GM18870 (cell line): ENCODE measurements at regions not wholly inside any gene's neighbourhood (a gene's known extent, or its start where the extent isn't known, plus 50 kb on each side); places are given as distances from the start of the nearest gene placed in this dataset.
"Not testable (repeated sequence)": the region's sequence is repeated elsewhere in the genome, so short reads cannot be mapped to it uniquely, and the experiment has no call there.

Experiments used
- ATAC-seq: cut with Tn5 transposase; IDR thresholded peaks from one replicate; pipeline ENCODE4 v1.9.1; 2021; ENCODE audit warnings: moderate library complexity; ENCODE audit not compliant: unreplicated experiment

DNA sequence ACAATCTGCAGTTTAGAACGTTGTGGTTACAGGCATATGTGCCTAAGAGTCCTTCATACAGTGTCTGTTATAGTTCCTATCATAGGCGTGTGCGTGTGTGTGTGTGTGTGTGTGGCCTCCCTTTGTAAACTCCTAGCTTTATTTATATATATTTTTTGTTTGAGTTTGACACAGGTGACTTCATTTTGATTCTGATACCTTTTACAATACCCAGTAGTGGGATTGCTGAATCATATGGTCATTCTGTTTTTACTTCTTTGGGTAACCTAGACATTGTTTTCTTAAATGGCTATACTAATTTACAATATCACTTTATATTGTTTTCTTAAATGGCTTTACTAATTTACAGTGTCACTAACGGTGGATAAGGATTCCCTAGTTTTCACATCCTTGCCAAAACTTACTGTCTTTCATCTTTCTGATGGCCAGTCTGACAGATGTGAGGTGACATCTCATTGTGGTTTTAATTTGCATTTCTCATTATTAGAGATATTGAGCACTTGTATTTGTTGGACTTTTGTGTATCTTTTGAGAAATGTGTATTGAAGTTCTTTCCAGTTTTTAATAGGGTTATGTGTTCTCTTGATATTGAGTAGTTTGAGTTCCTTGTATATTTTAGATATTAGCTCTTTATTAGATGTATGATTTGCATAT is 211.1 kb upstream of the NUDT6 start:
- peak; percentile 88 for ATAC-seq

DNA sequence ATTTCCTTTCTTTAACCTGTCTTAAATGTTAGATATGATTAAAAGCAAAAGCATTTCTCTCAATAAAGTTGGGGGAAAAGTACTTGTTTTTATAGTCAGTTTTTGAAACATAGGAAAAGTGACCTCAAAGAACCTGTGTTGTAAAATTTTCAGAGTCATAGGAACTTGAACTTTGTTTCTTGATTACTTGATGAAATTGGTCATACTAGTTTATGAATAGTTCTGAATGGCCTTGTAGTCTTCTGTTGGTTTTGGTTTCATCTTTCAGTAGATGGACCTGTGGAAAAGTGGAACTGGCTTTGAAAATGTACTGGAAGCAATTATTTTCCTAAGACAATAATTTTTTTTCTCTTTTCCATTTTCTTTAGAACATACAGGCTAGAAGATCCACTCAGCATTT is 222.2 kb upstream of the NUDT6 start:
- no peak for ATAC-seq

DNA sequence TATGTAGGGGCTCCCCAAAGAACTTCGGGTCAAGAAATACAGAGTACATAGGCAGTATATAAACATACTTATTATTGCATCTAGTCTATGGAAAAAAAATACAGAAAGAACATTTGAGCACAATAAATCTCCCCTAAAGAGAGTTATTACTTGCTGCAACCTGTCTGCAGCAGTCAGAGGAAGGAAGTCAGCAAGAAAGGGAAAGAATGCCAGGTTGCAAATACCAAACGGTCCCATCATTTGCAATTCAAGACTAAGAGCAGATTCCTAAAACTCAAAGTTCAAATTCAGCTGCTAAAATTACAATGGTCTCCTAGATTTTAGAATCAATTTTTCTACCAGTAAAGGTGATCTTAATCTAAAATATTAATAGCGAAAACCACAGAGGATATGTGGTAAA is 236.2 kb upstream of the NUDT6 start:
- ATAC-seq: no peak

DNA sequence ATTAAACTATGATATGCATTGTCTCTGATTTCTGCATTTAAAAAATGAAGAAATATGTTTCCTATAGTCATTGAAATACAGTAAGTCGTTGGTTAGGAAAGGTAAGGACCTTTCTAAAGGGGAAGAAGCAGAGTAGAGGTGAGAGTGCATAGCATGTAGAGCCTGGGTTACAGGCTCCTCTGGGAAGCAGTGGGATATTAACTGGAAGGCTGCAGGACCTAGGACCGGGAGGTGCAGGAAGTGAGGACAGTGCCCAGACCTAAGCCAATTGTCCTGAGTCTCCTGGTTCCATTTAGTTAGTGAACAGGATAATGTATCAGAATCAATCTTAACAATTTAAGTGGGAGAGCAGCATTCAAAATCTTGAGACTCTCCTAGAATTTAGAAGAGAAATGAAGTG is 237.1 kb upstream of the NUDT6 start:
- no peak for ATAC-seq

DNA sequence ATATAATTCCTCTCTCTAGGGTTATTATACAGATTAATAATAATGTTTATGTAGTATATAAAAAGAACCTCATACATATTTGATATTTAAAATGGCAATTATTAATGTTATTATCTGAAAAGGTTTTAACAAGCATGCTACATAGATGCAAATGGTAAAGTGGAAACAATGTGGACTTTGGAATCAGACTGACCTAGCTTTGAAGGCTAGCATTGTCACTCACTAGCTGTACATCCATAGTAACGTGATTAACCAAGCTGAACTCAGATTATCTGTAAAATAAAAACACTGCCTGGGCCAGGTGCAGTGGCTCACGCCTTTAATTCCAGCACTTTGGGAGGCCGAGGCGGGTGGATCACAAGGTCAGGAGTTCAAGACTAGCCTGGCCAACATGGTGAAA is 233.7 kb upstream of the SPRY1 start:
- ATAC-seq: no peak

DNA sequence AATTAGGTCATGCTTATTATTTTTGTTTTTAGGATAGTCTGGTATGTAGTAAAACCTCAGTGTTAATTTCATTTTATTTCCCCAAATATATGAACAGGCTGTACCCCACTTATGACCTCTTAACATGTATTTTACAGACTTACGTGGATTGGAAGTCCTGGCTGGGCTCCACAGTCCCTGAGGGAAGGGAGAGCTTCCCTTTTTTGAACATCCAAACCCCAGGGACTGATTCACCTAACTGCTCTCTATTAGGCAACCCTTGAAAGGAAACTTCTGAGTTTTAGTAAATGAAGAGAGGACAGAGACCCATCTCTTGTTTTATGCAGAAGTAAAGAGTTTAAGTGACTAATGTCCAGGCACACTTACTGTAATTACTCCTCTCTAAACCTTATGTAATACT is 233.1 kb upstream of the SPRY1 start:
- no peak for ATAC-seq

DNA sequence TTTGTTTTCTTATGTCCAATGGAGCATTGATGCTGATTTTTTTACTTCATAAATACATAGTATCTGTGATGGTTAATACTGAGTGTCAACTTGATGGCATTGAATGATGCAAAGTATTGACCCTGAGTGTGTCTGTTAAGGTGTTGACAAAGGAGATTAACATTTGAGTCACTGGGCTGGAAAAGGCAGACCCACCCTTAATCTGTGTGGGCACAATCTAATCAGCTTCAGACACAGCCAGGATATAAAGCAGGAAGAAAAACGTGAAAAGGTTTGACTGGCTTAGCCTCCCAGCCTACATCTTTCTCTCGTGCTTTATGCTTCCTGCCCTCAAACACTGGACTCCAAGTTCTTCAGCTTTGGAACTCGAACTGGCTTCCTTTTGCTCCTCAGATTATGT is 230.6 kb upstream of the SPRY1 start:
- ATAC-seq: no peak

DNA sequence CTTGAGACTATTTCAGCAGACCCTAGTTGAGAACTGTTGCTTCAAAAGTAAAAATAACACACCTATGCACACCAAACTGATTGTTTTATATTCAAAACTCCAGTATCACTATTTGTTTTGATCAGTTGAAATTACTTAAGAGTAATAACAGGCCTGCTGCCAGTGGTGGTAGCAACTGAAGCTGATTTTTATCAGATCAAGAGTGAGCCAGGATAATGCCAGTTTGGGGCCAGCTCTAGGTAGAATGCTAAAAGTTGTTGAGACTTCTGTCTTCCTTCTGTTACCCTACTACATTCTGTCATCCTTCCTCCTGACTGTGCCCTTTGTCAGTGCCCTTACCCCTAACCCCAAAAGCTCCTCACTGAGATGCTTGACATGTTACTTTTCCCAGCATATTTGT is 228.7 kb upstream of the SPRY1 start:
- no peak for ATAC-seq

DNA sequence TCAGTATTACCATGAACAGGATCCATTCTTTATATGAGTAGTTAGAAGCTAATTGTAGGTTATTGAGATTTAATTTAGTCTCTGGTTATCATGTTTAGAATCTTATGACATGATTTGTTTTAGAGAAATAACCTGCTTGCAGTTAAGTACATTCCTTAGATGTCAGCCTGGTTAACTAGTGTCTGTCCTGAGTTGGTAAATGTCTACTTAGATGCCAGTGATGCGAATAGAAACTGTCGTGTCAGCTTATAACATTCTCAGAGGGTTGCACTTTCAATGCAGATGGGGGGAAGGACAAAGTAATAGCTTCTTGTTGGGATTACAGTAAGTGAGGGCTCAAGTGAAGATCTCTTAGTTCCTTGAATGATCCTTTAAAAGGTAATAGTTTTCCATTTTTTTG is 227.8 kb upstream of the SPRY1 start:
- no peak for ATAC-seq

DNA sequence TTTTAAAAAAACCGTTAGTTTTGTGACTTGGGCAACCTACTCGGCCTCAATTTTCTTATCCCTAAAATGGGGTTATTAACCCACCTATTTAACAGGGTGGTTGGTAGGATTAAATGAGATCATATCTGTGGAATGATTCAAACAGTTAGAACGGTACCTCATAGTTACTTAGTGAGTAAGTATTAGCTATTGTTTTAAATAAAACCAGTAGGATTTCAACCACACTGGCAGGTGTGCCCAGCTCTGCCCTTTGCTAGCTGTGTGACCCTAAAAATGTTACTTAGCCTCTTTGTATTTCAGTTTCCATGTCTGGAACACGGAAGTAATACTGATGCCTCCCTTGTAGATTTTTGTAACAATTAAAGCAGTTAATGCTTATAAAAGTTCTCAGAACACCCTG is 225.8 kb upstream of the SPRY1 start:
- ATAC-seq: no peak

DNA sequence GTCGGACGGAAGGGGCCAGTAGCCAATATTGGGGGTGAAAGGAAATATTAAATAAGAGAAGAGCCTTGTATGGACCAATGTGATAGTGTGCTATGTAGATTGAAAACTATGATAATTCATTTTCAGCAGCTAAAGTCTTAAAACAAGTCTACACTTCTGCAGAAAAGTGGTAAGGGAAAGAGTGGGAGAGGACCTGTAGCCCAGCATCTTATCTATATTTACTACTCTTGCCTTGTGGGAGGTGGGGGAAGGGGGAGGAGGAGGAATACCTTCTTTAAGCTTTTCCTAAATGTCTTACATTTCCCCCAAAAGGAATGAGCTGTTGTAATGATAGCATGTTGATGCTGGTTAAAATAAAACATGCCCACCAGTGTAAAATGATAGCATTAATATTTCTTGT is 220.0 kb upstream of the SPRY1 start:
- ATAC-seq: no peak

DNA sequence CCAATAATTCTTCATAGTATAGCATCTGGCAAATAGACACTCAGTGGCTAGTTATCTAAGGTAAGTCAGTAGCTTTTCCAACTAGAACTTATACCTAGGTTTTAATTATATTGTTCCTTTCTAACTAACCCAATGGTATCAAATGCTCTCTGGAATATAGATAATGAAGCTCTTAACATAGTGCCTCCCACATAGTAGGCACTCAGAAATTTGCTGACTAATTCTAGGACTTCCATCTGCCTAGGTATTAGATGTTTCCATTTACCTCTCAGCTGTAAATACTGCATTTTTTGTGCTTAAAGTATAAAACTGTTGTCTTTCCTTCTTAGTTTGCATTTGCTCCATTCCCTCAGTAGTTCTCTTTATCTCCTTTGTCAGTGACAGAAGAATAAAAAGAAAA is 214.3 kb upstream of the SPRY1 start:
- ATAC-seq: no peak

DNA sequence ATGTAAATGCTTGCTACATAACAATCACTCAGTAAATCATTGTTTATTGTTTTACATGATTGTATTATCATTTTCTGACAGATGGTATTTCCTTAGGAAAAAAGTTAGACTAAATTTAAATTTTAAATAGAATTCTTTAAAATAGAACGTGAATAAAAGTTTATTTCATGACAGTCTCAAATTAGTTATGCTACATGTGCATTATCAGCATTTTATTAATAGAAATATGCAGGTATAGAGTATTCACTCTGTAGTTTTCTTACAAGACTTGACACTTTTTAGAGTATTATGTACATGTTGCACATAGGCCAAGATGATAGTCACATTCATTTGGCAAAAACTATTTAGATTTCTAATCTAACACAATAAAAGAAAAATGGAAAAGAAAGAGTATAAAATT is 213.3 kb upstream of the SPRY1 start:
- ATAC-seq: no peak

DNA sequence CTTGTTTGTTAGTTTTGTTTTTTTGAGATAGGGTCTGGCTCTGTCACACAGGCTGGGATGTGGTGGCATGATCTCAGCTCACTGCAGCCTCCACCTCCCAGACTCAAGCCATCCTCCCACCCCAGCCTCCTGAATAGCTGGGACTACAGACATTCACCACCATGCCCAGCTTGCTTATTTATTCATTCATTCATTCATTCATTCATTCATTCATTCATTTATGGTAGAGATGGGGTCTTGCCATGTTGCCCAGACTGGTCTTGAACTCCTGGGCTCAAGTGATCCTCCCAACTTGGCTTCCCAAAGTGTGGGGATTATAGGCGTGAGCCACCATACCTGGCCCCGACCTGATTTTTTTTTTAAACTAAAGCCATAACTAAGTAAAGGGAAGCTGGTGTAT is 212.8 kb upstream of the SPRY1 start:
- not testable (repeated sequence) for ATAC-seq

DNA sequence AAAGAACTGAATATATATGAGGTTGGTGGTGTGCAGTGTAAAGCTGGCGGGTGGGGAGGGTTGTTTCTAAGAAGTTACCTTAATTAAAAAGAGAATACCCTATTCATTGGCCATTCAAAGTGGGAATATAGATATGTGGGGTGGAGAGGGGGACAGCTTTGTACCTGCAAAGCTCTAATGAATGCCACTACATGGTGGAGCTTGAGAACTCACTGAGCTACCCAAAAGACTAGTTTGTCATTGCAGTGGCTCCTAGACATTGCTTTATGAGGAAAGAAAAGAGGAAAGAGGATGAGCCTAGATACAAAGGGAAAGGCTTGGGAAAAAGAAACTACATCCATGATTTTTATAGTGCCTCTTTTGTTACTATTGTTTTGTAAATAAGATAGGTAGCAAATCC is 209.9 kb upstream of the SPRY1 start:
- no peak for ATAC-seq

DNA sequence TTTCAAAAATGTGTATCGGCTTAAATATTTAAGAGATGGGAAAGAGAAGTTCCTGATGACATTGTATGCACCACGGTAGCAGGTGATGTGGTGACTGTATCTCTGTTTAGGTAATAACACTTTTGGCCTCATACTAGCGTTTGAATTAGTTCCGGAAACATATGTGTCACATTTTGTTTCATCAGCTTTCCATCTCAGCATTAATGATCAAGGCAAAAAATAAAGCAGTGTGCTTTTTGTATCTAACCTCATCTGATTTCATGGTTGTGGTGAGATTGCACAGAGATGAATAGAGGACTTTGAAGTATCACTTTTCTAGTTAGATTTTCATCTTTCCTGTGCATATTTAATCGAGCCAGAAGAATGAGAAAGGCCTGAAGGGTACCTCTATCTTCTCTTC is 206.4 kb upstream of the SPRY1 start:
- ATAC-seq: no peak

DNA sequence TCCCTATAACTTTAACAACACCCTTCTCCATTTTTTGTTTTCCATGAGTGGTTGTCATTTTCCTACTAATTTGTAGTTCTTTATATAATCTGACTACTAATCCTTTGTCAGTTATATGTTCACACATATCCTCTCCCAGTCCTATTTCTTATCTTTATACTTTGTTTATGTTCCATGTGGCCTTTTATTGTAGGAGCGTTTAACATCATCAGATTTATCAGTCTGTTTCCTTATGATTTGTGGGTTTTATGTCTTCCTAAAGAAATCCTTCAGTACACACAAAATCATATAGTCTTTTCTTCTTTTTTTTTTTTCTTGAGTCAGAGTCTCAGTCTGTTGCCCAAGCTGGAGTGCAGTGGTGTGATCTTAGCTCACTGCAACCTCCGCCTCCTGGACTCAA is 204.9 kb upstream of the SPRY1 start:
- no peak for ATAC-seq

DNA sequence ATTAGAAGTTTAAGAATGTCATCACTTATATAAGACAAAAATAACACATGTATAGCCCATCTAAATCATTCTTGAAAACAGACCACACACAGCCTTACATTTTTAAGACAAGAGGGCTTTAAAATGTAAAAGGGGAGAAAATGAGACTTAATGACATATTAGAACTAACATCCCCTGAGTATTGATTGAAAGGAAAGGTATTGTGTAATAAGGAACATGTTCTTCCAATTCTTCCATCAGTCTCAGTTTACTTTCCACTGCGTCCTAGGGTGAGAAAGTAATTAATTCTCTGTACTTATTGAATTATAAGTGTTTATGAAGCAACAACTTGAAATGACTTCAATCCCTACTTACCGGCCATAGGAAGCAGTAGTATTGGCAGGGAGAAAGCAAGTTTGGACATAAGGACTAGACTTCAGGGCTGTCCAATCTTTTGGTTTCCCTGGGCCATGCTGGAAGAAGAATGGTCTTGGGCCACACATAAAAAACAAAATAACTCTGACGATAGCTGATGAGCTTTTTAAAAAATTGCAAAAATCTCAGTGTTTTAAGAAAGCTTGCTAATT is 202.7 kb upstream of the SPRY1 start:
- ATAC-seq: no peak

DNA sequence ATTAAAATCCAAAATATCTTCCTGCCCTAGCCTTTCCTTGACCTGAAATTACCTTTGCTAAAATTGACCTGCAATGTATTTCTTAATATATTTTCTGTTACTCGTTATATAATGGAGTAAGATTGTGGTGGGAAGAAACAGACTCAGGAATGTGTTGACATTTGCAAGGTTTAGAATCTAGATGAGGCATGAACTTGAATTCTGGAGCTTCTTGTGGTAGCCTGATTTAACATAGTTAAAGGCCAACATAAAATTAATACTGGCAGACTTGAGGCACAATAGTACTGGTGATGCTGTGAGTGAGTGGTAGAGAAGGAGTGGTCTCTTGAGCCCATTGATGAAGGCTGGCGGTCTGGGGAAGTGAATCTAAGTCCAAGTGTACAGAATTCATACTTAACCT is 197.9 kb upstream of the SPRY1 start:
- no peak for ATAC-seq

DNA sequence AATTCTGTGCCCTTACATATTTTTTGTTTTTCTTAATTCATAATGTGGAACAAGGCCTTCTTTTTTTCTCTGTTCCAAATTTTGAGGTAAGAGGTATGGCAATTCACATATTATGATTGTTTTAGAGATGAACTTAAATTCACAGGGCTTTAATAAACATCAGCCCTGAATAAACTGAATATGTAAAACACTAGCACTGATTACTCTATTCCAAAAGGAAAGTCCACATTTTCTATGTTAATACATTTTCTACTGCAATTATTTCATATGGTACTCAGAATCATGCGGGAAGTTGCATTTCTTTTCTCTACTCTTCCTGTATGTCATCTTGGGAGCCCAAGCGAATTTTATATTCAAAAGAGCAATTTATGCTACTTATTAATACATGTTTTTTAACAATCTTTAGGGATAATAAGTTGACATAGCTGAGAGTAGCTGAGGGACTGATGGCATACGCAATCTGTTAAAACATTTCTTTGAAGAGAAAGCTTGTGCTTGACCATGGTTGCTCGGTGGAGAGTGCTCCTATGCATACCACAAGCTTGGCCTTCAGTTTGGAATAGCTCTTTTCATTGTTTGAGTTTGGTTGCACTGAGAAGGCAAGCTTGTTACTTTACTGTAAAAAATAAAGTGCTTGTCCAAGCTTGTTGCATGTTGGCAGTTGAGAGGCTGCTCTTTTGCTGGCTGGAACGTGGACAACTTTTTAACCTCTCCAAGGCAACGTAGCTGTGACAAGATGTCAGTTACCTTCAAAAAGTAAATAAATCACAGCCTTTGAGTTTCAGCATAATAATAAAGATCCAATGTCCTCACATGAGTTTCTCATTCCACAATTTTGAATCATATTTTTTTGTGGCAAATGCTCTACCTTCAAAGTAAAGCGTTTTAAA is 196.3 kb upstream of the SPRY1 start:
- no peak for ATAC-seq

DNA sequence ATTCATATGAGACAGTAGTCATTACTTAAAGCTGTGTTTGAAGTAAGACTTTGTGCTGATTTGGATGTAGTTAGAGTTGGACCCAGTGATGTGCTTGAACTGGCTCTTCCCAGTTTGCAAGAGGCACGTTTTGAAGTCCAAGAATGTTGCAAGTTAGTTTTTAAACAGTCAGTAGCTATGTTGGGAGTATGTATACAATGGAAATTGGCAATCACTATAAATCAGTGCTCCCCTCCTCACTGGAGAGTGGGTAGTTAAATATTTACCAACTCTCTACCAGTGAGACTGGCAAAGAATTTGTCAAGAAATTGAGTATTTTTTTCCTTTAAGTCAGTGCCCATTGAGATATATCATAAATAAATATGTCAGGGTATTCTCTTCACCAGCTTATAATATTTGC is 191.9 kb upstream of the SPRY1 start:
- no peak for ATAC-seq

DNA sequence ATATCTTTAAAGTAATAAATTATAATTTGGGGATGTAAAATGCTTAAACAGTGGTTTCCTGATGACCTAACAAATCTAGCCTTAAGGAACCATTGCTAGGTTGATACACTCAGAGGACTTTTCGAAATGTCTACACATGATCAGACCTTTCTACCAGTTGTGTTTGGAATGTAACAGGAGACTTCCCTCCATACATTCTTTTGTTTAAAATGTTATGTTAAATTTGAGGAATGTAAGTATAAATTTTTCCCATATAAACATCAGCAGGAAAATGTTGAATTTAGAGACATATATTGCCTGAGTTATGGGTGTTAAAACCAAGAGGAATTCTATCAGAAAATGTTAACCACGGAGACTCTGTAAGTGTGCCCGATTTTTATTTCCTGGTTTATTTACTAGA is 190.6 kb upstream of the SPRY1 start:
- ATAC-seq: no peak
